DOHH2 (cell line): ENCODE measurements at regions not wholly inside any gene's neighbourhood (a gene's known extent, or its start where the extent isn't known, plus 50 kb on each side); places are given as distances from the start of the nearest gene placed in this dataset.

ENCODE experiments used
- CTCF ChIP-seq: fragments of 200-600 bp; sonication (generic); IDR thresholded peaks from one replicate; pipeline ENCODE4 v1.5.1; 2014; ENCODE audit warnings: antibody characterized with exemption, mild to moderate bottlenecking, low read depth, low read length; ENCODE audit not compliant: poor library complexity, severe bottlenecking
- EZH2phosphoT487 ChIP-seq: fragments of 200-600 bp; sonication (generic); IDR thresholded peaks from 2 replicates; pipeline ENCODE4 v1.6.1; 2017; ENCODE audit warnings: borderline replicate concordance, mild to moderate bottlenecking, antibody characterized with exemption, low read length, moderate library complexity, mixed read lengths

DNA sequence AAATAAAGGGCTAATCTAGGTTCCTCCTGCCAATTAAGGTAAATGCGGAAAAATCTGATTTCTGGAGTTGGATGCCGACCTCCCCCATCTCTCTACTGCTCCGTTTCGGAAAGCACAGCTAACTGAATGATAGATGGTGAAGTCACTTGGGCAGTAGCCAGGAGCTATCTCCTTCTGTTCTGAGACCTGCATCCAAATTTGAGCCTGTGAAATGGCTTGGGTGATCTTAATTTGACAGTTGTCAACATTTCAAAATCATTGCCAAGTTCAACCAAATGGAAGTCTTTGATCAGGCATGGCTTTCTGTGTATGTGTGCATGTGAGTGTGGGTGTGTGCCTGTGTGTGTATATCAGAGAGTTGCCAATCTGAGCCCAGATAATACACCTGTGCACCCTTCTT, 217.2 kb downstream of the ZNF516 start:
- TF ChIP-seq CTCF = no peak
- TF ChIP-seq EZH2phosphoT487 = no peak
